HL-60 (cell line): ENCODE measurements at regions not wholly inside any gene's neighbourhood (a gene's known extent, or its start where the extent isn't known, plus 50 kb on each side); places are given as distances from the start of the nearest gene placed in this dataset.
"Not testable (repeated sequence)": the region's sequence is repeated elsewhere in the genome, so short reads cannot be mapped to it uniquely, and the experiment has no call there.

Source experiments
- CTCF ChIP-seq: IDR thresholded peaks from one replicate; pipeline ENCODE4 v1.5.1; 2011; ENCODE audit warnings: low read length, control low read depth, inconsistent platforms; ENCODE audit not compliant: insufficient read depth
- POLR2AphosphoS5 ChIP-seq: IDR thresholded peaks from 2 replicates; pipeline ENCODE4 v1.6.1; 2012; ENCODE audit warnings: low read depth
- REST ChIP-seq: IDR thresholded peaks from 2 replicates; pipeline ENCODE4 v1.6.1; 2012; ENCODE audit warnings: low read depth; ENCODE audit not compliant: insufficient replicate concordance

- TF ChIP-seq POLR2AphosphoS5, CTCF, REST: not testable (repeated sequence)
Observed at GRCh38 chr9:65422966-65423690, 138.1 kb upstream of the FOXD4L5 start.
